ENCODE measurements at regions not wholly inside any gene's neighbourhood (a gene's known extent, or its start where the extent isn't known, plus 50 kb on each side); places are given as distances from the start of the nearest gene placed in this dataset.

- no peak for DNase-seq (ENCODE audit: low read depth)
Observed at GRCh38 chr12:107978201-107978600, 150.9 kb upstream of the WSCD2 start.

GRCh38 chr12:107978641-107979040, 150.4 kb upstream of the WSCD2 start:
- DNase-seq (ENCODE audit: low read depth): no peak

- no peak for DNase-seq (ENCODE audit: low read depth)
Observed at GRCh38 chr12:107983756-107984472, 145.2 kb upstream of the WSCD2 start.

DNA sequence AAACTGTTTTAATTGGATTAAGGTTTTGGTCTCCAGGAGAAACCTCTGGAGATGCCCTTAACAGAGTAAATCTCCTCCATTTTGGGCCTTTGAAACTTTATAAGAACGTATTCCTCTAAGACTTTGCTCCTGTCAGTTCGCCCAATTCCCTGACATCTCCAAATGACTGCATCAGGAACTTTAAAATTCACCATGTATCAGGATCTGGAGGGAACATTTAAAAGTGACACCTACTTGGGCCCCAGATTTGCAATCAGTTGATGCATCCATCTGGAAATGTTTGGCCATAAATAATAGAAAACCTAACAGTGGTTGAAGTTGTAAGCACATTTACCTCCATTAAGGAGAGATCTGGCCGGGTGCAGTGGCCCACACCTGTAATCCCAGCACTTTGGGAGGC, 144.1 kb upstream of the WSCD2 start:
- DNase-seq (ENCODE audit: low read depth): no peak

- DNase-seq (ENCODE audit: low read depth): no peak
Observed at GRCh38 chr12:107986183-107986582, 142.9 kb upstream of the WSCD2 start.

GRCh38 chr12:107990325-107990724, 138.8 kb upstream of the WSCD2 start:
- peak; percentile 18 for DNase-seq (ENCODE audit: low read depth)

GRCh38 chr12:107992029-107992428, 137.1 kb upstream of the WSCD2 start:
- DNase-seq (ENCODE audit: low read depth): no peak

DNA sequence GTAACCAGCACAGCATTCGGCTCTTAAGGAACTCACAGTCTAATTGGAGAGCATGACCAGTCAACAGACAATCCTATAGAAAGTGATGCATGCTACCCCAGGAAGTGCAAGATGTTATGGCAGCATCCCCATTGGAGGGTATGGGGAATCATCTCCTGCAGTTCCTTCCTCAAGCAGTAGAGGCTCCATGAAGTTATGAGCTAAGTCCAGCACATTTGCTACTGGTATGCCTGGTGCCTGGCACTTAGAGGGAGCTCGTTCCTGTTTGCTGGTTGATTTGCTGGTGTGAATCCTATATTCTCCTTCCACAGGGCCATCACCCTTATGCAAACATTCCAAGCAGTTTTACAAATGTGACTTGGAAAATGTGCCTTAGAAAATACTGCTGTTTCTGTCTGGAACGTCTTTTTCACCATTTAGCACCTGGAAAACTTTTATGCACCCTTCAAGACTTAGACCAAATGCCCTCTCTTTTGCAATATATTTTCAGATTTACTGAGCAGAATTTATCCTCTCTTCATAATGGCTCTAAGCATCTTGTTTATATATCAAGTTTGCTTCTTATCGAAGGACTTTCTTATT, 136.1 kb upstream of the WSCD2 start:
- no peak for DNase-seq (ENCODE audit: low read depth)

DNA sequence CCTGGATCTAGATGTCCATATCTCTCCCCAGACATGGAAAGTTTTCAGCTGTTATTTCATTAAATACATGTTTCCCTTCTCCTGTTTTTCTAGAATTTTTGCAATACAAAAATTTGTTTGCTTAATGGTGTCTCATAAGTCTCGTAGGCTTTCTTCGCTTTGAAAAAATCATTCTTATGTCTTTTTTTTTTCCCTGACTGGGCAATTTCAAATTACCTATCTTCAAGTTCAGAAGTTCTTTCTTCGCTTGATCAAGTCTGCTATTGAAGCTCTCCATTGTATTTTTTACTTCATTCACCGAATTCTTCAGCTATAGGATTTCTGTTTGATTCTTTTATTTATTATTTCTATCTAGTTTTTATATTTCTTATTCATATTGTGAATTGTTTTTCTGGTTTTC, 130.2 kb upstream of the WSCD2 start:
- no peak for DNase-seq (ENCODE audit: low read depth)

DNA sequence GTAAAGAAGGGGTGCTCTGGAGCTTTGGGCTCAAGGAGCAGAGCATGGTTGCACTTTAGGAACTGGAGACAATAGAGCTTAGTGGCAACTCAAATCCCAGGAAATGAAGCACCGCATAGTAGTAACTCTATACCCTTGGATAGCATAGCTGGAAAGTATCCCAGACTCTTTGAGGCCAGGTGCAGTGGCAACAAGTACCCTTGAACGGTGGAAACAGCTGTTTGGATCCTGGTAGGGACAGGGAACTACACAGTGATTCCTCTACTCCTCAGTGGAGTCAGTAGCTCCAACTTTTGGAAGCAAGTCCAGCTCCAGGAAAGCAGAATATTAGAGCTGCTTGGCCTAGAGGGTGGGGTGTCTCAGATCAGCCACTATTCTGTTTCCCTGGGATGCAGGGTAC, 129.0 kb upstream of the WSCD2 start:
- no peak for DNase-seq (ENCODE audit: low read depth)

DNA sequence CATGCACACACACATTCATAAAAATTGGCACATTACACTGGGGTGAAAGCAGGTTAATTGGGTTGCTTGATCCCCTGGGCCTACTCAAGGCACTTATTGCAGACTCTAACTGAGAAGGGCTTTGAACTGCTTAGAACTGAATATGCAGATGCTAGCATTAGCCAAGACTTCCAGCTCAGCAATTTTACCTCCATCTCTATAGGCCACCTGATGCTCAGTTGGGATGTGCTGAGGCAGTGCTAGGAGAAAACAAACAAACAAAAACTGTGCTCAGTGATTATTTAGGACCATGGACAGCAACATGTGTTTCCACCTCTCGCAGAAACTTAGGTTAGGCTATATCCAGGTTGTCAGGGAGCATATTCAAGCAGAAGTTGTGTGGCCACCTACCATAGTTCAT, 124.8 kb upstream of the WSCD2 start:
- DNase-seq (ENCODE audit: low read depth): no peak

GRCh38 chr12:108008163-108008905, 120.8 kb upstream of the WSCD2 start:
- no peak for DNase-seq (ENCODE audit: low read depth)

DNA sequence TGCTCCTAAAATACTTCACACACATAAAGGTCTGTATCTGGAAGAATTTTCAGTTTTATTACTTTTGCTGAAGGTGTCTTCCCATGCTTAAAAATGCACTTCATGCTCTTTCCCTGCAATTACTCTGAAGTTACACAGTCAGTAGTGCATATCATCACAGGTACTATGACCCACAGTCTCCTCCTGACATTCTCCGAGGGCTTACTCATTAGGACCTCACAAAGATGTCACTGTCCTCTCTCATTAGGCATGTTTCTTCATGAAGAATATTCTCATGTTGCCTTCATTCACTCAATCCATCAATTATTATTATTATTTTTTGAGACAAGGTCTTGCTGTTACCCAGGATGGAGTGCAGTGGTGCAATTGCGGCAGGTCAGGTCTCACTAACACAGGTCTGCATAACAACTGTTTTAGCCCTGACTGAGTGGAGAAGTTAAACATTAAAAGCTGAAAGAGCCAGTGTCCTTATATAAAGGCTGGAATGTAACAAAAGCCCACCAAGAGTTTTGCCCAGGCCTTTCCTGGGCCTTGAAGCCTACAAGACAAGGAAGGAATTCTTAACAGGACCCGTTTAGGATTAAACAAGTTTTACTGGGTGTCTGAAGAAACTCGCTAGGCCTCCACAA, 119.5 kb upstream of the WSCD2 start:
- DNase-seq (ENCODE audit: low read depth): no peak

DNA sequence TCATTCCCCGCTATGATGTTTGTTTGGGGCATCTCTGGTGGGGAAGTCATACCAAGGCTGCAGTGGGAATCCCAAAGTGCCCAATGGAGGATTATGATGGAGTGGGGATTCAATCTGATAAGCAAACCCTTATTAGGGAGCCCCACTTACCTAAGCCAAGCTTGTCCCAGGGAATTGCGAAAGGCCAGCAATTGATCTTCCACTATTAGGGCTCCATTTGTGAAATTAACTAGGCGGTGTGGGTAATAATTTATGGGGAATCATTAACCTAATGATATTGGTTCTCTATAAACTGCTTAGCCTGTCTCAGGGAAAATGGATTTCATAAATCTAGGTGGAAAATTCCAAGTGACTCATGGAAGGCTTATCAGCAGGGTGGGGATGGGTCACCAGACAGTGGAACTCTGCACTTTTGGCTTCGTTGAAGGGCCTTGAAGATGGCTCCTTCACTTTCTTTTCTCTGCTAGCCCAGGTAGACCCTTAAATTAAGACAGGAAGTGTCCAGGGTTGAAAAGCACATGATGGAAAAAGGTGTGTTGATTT, 113.0 kb upstream of the WSCD2 start:
- DNase-seq (ENCODE audit: low read depth): no peak

- DNase-seq (ENCODE audit: low read depth): no peak
Observed at GRCh38 chr12:108017472-108018057, 111.5 kb upstream of the WSCD2 start.

- DNase-seq (ENCODE audit: low read depth): no peak
Observed at GRCh38 chr12:108019862-108020261, 109.2 kb upstream of the WSCD2 start.

DNA sequence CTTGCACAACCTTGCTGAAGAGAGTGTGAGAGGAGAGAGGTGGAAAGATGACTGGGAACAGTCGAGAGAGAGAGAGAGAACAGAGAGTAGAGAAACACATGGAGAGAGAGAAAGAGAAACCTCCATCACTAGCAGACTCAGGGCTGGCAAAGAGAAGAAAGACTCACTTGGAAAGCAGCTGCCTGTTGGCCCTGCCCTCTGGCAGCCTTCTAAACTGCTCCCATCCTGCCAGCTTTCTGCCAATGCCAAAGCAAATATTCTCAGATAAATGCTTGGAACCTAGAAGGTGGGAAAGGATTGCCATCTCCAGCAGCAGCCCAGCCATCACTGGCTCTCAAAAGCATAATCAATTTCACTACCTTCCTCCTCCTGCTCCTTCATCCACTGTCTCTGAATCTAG, 107.9 kb upstream of the WSCD2 start:
- DNase-seq (ENCODE audit: low read depth): no peak

DNA sequence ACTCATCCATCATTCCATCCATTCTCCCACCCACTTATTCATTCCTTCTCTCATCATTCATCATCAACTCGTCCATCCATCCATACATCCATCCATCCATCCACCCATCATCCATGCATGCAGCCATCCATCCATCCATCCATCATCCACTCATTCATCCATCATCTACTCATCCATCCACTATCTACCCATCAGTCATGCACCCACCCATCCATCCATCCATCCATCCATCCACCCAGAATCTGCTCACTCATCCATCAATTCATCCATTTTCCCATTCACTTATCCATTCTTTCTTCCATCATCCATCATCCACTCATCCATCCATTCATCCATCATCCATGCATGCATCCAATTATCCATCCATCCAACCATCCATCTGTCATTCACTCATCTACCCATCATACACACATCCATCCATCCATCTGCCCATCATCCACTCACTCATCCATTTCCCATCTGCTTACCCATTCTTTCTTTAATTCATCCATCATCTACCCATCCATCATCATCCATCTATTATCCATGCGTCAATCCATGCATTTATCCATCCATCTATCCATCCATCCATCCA, 107.1 kb upstream of the WSCD2 start:
- DNase-seq (ENCODE audit: low read depth): no peak

GRCh38 chr12:108029051-108029835, 99.8 kb upstream of the WSCD2 start:
- DNase-seq (ENCODE audit: low read depth): no peak

DNA sequence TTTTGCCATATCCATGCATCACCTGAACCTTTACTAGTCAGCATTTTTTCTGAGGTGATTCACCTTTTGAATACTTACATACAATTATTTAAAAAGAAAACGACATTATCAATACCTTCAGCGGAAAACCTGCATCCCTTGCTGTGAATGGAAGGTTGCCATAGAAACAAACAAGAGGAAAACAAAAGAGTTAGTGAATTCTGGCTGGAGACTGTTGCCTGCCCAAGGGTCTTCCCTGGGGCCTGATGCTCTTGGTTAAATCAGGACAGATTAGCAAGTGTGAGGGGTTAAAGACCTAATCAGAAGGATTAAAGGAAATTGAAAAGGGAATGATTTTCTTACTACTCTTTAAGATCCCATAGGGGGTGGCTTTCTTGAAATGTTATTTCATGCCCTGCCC, 96.0 kb upstream of the WSCD2 start:
- DNase-seq (ENCODE audit: low read depth): no peak

DNA sequence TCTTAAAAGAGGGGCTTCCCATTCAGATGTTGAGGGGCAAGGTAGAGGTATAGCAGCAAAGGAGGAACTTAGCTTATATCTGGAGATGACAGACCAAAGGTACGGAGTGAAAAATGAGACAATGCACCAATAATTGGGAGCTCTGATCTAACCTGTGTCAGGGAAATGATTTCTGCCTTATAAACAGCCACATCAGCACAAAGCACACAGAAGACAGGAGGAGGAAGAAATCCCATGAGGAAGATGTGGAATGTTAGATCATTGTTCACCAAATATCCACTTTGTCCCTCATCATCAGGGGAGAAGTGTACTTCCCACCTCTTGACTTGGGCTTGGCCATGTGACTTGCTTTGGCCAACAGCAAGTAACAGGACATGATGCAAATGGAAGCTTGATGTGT, 93.7 kb upstream of the WSCD2 start:
- no peak for DNase-seq (ENCODE audit: low read depth)
